Activated naive CD4-positive, alpha-beta T cell treated with anti-CD3 and anti-CD28 coated beads, Interleukin-2, amount 50 U/mL, for 24 hours (primary cell): ENCODE measurements at regions not wholly inside any gene's neighbourhood (a gene's known extent, or its start where the extent isn't known, plus 50 kb on each side); places are given as distances from the start of the nearest gene placed in this dataset.

Source experiments
- H3K27ac Mint-ChIP-seq: one replicate; pipeline ENCODE4 v1.8.0; 2021; ENCODE audit warnings: mild to moderate bottlenecking, mixed read lengths
- H3K27me3 Mint-ChIP-seq: one replicate; pipeline ENCODE4 v1.8.0; 2021; ENCODE audit warnings: mixed read lengths
- H3K36me3 Mint-ChIP-seq: one replicate; pipeline ENCODE4 v1.8.0; 2021; ENCODE audit warnings: mixed read lengths
- H3K4me1 Mint-ChIP-seq: one replicate; pipeline ENCODE4 v1.8.0; 2021; ENCODE audit warnings: mixed read lengths
- H3K4me3 Mint-ChIP-seq: one replicate; pipeline ENCODE4 v1.8.0; 2021; ENCODE audit warnings: mild to moderate bottlenecking, mixed read lengths
- H3K9me3 Mint-ChIP-seq: one replicate; pipeline ENCODE4 v1.8.0; 2021; ENCODE audit warnings: mixed read lengths

GRCh38 chr2:12928197-12928774 lies 211.6 kb downstream of the TRIB2 start:
- Mint-ChIP-seq H3K4me3 (no peak overlapping the region), H3K36me3 (no peaks in the 10 kb centered on the region), H3K9me3 (no peaks in the 10 kb centered on the region), H3K27ac (no peak overlapping the region), H3K4me1 (peaks cover 15% of the 10 kb centered on the region), H3K27me3 (no peaks in the 10 kb centered on the region)

DNA sequence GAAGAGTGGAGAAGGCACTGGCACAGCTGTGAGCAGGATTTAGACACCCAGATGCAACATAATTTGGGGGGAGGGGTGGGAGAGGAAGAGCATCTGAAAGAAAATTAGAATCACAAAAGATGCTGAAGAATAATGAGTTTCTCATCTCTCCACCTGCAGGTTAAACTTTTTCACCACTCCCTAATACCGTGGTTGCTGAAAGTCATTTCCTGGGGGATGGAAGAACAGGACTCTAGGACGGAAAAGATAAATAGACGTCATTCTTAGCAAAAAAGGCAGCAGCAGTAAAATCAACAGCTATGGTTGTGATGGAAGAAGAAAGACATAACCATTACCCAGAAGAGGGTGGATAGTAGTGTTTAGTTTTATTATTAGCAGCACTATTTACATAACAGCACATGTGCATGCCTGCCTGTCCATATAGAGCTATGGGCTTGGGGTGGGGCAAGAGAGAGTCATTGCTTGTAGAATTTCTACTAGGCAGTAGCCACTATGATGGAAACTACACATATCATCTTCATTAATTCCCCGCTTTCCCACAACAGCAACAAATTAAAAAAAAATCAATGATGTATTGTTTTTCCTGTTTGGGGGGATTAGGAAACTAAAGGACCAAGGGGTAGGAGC lies 212.2 kb downstream of the TRIB2 start:
- H3K4me3 Mint-ChIP-seq = no peak overlapping the region
- H3K36me3 Mint-ChIP-seq = no peaks in the 10 kb centered on the region
- no peak overlapping the region for H3K27ac Mint-ChIP-seq
- no peaks in the 10 kb centered on the region for H3K27me3 Mint-ChIP-seq
- no peaks in the 10 kb centered on the region for H3K9me3 Mint-ChIP-seq
- peaks cover 15% of the 10 kb centered on the region for H3K4me1 Mint-ChIP-seq

GRCh38 chr2:12929758-12930157 lies 213.0 kb downstream of the TRIB2 start:
- H3K27ac Mint-ChIP-seq = no peak overlapping the region
- no peak overlapping the region for H3K4me3 Mint-ChIP-seq
- H3K9me3 Mint-ChIP-seq = no peaks in the 10 kb centered on the region
- no peaks in the 10 kb centered on the region for H3K36me3 Mint-ChIP-seq
- H3K27me3 Mint-ChIP-seq = no peaks in the 10 kb centered on the region
- peaks cover 15% of the 10 kb centered on the region for H3K4me1 Mint-ChIP-seq

DNA sequence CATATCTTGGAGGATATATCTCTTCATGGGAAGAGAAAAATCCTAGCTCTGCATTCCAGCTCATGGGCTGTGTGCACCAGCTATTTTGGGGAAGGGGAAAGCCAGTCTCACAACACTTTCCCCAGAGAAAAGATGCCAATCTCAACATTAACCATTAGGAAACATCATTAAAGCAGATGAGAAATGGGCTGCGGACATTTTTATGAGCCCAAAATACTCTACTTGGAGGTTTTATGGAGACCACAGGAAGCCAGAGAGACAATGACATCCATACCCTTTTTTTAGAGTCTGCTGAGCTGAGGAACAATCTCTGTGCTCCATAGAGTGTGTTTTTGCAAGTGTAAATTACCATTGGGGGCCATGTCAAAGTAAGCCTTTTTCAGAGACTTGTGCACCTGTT lies 213.7 kb downstream of the TRIB2 start:
- no peaks in the 10 kb centered on the region for H3K36me3 Mint-ChIP-seq
- H3K9me3 Mint-ChIP-seq = no peaks in the 10 kb centered on the region
- H3K4me3 Mint-ChIP-seq = no peak overlapping the region
- peaks cover 15% of the 10 kb centered on the region for H3K4me1 Mint-ChIP-seq
- no peaks in the 10 kb centered on the region for H3K27me3 Mint-ChIP-seq
- H3K27ac Mint-ChIP-seq = no peak overlapping the region

DNA sequence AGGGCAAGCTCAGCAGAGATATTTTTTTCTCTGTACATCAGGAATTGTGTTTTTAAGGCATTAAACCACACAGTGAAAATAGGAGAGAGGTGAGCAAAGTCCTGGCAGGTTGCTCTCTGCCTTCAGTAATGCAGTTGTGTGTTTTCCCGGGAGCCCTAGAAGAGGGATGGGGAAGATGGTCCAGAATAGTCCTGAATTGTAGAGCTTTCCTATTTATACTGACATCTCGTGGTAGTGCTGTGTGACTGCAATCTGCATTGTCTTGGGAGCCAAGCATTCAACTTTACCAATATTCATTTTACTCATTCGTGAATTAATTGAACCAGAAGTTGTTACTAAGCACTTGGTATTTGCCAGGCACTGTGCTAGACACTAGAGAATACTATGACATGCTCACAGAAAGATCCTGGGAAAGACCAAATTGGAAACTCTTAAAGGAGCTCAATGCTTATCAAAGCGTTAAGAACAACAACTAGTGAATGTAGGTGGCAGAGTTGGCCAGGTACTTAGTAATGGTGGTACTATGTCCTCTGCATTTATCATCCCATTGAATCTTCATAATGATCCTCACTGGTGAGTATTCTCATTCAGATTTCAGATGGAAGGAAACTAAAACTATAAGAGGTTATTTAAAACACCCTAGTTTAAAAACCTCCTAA lies 214.6 kb downstream of the TRIB2 start:
- H3K4me1 Mint-ChIP-seq = peaks cover 15% of the 10 kb centered on the region
- H3K9me3 Mint-ChIP-seq = no peaks in the 10 kb centered on the region
- no peaks in the 10 kb centered on the region for H3K36me3 Mint-ChIP-seq
- H3K4me3 Mint-ChIP-seq = no peak overlapping the region
- H3K27me3 Mint-ChIP-seq = no peaks in the 10 kb centered on the region
- H3K27ac Mint-ChIP-seq = no peak overlapping the region

DNA sequence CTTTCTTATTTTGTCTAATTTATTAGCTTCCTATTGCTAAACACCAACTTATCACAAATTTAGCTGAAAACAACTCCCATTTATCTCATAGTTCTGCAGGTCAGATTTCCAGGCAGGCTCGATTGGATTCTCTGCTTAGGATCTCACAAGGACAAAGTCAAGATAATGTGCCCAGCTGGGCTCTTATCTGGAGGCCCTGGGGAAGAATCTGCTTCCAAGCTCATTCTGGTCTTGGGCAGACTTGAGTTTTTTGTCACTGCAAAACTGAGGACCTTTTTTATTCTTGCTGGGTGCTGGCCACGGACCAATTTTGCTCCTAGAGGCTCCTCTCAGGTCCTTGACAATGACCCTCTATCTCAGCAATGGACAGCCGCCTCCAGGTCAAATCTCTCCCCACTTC lies 215.5 kb downstream of the TRIB2 start:
- no peaks in the 10 kb centered on the region for H3K36me3 Mint-ChIP-seq
- no peaks in the 10 kb centered on the region for H3K27me3 Mint-ChIP-seq
- no peak overlapping the region for H3K4me3 Mint-ChIP-seq
- no peak overlapping the region for H3K27ac Mint-ChIP-seq
- H3K4me1 Mint-ChIP-seq = peaks cover 15% of the 10 kb centered on the region
- H3K9me3 Mint-ChIP-seq = no peaks in the 10 kb centered on the region

DNA sequence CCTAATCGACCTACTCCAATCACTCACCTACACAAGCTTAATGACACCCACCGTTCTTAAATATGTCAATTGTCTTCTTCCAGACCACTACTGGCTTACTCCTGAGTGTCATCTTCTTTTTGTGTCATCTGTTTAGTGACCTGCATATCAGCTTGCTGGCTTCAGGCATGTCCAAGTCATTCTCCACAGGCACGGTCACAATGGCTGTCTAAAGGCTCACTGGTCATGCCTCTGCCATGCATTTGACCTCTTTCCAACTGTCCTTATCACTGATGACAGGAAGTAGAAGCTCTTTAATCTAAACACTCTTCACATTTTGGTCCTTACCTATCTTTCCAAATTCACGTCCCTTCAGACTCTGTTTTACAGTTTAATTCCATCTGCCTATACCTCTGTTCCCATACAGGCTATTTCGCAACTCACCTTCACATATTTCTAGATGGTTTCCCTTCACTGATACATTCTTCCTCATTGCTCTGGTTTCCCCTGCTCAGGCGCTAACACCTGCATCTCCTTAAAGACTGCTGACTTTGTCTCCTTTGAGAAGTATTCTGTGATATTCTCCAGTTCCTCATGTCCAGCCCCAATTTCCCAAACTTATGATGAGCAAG lies 217.5 kb downstream of the TRIB2 start:
- H3K4me1 Mint-ChIP-seq = peaks cover 5% of the 10 kb centered on the region
- no peak overlapping the region for H3K4me3 Mint-ChIP-seq
- no peaks in the 10 kb centered on the region for H3K27me3 Mint-ChIP-seq
- H3K27ac Mint-ChIP-seq = no peak overlapping the region
- no peaks in the 10 kb centered on the region for H3K9me3 Mint-ChIP-seq
- H3K36me3 Mint-ChIP-seq = no peaks in the 10 kb centered on the region

- peaks cover 5% of the 10 kb centered on the region for H3K4me1 Mint-ChIP-seq
- H3K36me3 Mint-ChIP-seq = no peaks in the 10 kb centered on the region
- H3K4me3 Mint-ChIP-seq = no peak overlapping the region
- H3K27me3 Mint-ChIP-seq = no peaks in the 10 kb centered on the region
- H3K9me3 Mint-ChIP-seq = no peaks in the 10 kb centered on the region
- H3K27ac Mint-ChIP-seq = no peak overlapping the region
Measured at GRCh38 chr2:12935222-12935621, 218.5 kb downstream of the TRIB2 start.

GRCh38 chr2:12935796-12936195 lies 219.1 kb downstream of the TRIB2 start:
- H3K27me3 Mint-ChIP-seq = no peaks in the 10 kb centered on the region
- no peak overlapping the region for H3K27ac Mint-ChIP-seq
- peaks cover 5% of the 10 kb centered on the region for H3K4me1 Mint-ChIP-seq
- no peaks in the 10 kb centered on the region for H3K36me3 Mint-ChIP-seq
- H3K4me3 Mint-ChIP-seq = no peak overlapping the region
- no peaks in the 10 kb centered on the region for H3K9me3 Mint-ChIP-seq

DNA sequence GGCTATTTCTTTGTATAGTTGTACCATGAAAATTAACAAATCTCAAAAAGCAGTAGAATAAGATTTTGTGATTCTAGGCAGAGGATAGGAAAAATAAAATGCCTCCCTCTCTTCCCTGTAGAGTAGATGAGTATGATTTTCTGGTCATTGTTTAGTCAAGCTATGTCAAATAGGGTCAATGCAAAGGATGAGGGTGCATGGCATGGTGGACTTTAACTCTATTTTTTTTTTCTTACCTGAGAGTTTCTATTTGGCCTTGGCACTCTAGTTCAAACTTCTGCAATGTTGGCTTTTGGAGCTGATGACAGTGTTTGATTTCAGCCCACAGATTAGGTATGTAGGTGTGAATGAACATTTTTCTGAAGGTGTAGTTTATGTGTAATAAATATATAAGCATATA lies 224.5 kb downstream of the TRIB2 start:
- H3K4me3 Mint-ChIP-seq = no peak overlapping the region
- no peaks in the 10 kb centered on the region for H3K27me3 Mint-ChIP-seq
- H3K9me3 Mint-ChIP-seq = no peaks in the 10 kb centered on the region
- no peaks in the 10 kb centered on the region for H3K4me1 Mint-ChIP-seq
- no peak overlapping the region for H3K27ac Mint-ChIP-seq
- H3K36me3 Mint-ChIP-seq = no peaks in the 10 kb centered on the region

- H3K36me3 Mint-ChIP-seq = no peaks in the 10 kb centered on the region
Measured at GRCh38 chr2:12948231-12948960, 231.7 kb downstream of the TRIB2 start.

GRCh38 chr2:12948961-12949353 lies 232.2 kb downstream of the TRIB2 start:
- H3K36me3 Mint-ChIP-seq = no peaks in the 10 kb centered on the region
- peaks cover 12% of the 10 kb centered on the region for H3K27me3 Mint-ChIP-seq
- H3K27ac Mint-ChIP-seq = no peak overlapping the region
- H3K4me1 Mint-ChIP-seq = peaks cover 24% of the 10 kb centered on the region
- H3K9me3 Mint-ChIP-seq = no peaks in the 10 kb centered on the region
- H3K4me3 Mint-ChIP-seq = no peak overlapping the region

More at GRCh38 chr2:12948231-12948960, 231.7 kb downstream of the TRIB2 start:
- Mint-ChIP-seq H3K4me1 (peaks cover 24% of the 10 kb centered on the region), H3K27ac (no peak overlapping the region), H3K4me3 (no peak overlapping the region), H3K27me3 (peaks cover 9% of the 10 kb centered on the region), H3K9me3 (no peaks in the 10 kb centered on the region)

GRCh38 chr2:12949406-12949805 lies 232.7 kb downstream of the TRIB2 start:
- H3K9me3 Mint-ChIP-seq = no peaks in the 10 kb centered on the region
- H3K27me3 Mint-ChIP-seq = peaks cover 14% of the 10 kb centered on the region
- H3K27ac Mint-ChIP-seq = no peak overlapping the region
- H3K4me1 Mint-ChIP-seq = peaks cover 24% of the 10 kb centered on the region
- no peaks in the 10 kb centered on the region for H3K36me3 Mint-ChIP-seq
- H3K4me3 Mint-ChIP-seq = no peak overlapping the region

DNA sequence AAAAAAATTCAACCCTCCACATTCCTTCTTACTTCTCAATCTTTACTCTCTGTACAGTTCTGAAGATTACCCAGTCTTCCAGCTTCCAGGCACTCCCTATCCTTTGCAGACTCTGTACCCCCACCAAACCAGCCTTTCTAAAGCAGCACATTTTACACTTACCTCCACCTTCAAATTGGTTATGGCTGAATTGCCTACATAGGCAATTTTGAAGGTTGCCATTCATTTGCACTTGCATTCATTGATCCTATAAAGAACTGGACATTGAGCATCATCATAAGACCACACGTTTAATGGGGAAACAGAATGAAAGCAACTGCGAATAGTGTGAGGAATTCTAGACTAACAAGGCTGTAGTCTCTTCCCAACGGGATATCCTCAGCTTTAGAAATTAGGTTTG lies 233.4 kb downstream of the TRIB2 start:
- Mint-ChIP-seq H3K36me3 (peaks cover under 1% of the 10 kb centered on the region), H3K4me1 (peaks cover 24% of the 10 kb centered on the region), H3K9me3 (no peaks in the 10 kb centered on the region), H3K4me3 (no peak overlapping the region), H3K27ac (no peak overlapping the region), H3K27me3 (peaks cover 14% of the 10 kb centered on the region)

DNA sequence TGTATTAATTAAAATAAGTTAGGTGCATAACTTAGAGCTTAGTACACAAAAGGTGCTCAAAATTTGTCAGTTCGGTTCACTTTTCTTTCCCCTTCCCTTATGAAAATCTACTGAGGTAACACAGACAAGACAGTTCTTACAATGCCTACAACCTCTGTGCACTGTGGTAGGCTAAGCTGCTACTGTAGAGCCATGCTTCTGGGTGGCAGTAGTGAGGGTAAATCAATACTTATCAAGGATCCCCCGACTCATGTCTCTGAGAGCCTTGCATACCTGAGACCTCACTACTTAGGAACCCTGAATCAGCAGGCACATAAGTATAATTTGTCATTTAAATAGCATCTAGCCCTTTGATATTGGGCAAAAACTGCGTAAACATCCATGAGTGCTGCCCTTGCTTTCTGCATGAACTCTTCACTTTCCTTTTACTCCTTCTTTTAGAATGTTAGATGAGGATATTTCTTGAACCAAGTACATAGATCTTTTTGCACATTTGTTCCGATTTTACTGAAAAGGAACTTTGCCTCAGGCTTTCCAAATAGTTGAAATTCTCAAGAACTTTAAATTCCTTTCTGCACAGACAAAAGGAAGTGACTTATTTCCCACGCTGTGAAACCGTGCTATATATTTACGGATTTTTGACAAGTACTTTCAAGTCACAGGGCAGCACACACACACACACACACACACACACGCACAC lies 234.4 kb downstream of the TRIB2 start:
- H3K9me3 Mint-ChIP-seq = no peaks in the 10 kb centered on the region
- peaks cover 24% of the 10 kb centered on the region for H3K4me1 Mint-ChIP-seq
- H3K36me3 Mint-ChIP-seq = peaks cover 2% of the 10 kb centered on the region
- H3K4me3 Mint-ChIP-seq = no peak overlapping the region
- H3K27me3 Mint-ChIP-seq = peaks cover 16% of the 10 kb centered on the region
- H3K27ac Mint-ChIP-seq = no peak overlapping the region
